Spleen (tissue), 7 donors: ENCODE measurements at regions not wholly inside any gene's neighbourhood (a gene's known extent, or its start where the extent isn't known, plus 50 kb on each side); places are given as distances from the start of the nearest gene placed in this dataset.

Experiments used
- POLR2A ChIP-seq, 3 donors: fragments of 450-650 bp; IDR thresholded peaks; one replicate each; pipeline ENCODE4 v1.5.1; 2017; ENCODE audit warnings: antibody characterized with exemption in 3 of 3, mild to moderate bottlenecking in 1 of 3
- POLR2AphosphoS5 ChIP-seq, 3 donors: sonication (generic); formaldehyde crosslinking; IDR thresholded peaks; one replicate each; pipeline ENCODE4 v1.5.1; 2017; ENCODE audit warnings: antibody characterized with exemption in 3 of 3
- TF ChIP-seq, protein P1 (sequence below), 11 experiments: fragments of 200-600 bp in 7 of 11; fragments of 450-650 bp in 4 of 11; sonication (generic) in 4 of 11; IDR thresholded peaks in 8 of 11; conservative IDR thresholded peaks in 3 of 11; 1 replicate in 7 of 11; 2 replicates in 4 of 11; pipeline versions ENCODE4 v1.4.0 to v1.8.0; 2016 to 2021; ENCODE audit warnings: antibody characterized with exemption in 11 of 11, inconsistent platforms in 4 of 11, mild to moderate bottlenecking in 1 of 11
- donor health status: DM: no; HTN: no; CAD: no; lungs with moderate emphysema.
- donor health status: DM: no; HTN: no; CAD: no.
- donor health status: DM: no; HTN: no; CAD: no.

- TF ChIP-seq, protein P1, sequence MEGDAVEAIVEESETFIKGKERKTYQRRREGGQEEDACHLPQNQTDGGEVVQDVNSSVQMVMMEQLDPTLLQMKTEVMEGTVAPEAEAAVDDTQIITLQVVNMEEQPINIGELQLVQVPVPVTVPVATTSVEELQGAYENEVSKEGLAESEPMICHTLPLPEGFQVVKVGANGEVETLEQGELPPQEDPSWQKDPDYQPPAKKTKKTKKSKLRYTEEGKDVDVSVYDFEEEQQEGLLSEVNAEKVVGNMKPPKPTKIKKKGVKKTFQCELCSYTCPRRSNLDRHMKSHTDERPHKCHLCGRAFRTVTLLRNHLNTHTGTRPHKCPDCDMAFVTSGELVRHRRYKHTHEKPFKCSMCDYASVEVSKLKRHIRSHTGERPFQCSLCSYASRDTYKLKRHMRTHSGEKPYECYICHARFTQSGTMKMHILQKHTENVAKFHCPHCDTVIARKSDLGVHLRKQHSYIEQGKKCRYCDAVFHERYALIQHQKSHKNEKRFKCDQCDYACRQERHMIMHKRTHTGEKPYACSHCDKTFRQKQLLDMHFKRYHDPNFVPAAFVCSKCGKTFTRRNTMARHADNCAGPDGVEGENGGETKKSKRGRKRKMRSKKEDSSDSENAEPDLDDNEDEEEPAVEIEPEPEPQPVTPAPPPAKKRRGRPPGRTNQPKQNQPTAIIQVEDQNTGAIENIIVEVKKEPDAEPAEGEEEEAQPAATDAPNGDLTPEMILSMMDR (IDR thresholded peaks at IDR 0.05 in 8 of 11, conservative IDR thresholded peaks at IDR 0.05 in 3 of 11), result no peak
- TF ChIP-seq POLR2A (IDR thresholded peaks at IDR 0.05), result no peak
- TF ChIP-seq POLR2AphosphoS5 (IDR thresholded peaks at IDR 0.05), result no peak
Measured at GRCh38 chr20:6956574-6956973, 189.1 kb downstream of the BMP2 start.
